Fibroblast of lung (primary cell): ENCODE measurements at regions not wholly inside any gene's neighbourhood (a gene's known extent, or its start where the extent isn't known, plus 50 kb on each side); places are given as distances from the start of the nearest gene placed in this dataset.

ENCODE experiments used
- DNase-seq, 2 donors: peaks; one replicate each; pipeline versions ENCODE4 v3.0.0 to v3.0.0-alpha.2; 2010; ENCODE audit warnings: low read depth in 2 of 2
- H2AFZ ChIP-seq: 2 replicates; pipeline ENCODE4 v1.5.1; 2012; ENCODE audit warnings: low read length, control low read depth, inconsistent platforms
- H3K27ac ChIP-seq: 2 replicates; pipeline ENCODE4 v1.5.1; 2011; ENCODE audit warnings: low read length, control low read depth; ENCODE audit not compliant: insufficient read depth
- H3K27me3 ChIP-seq: 2 replicates; pipeline ENCODE4 v1.5.1; 2011; ENCODE audit warnings: mild to moderate bottlenecking, low read length; ENCODE audit not compliant: control insufficient read depth, insufficient read depth
- H3K36me3 ChIP-seq: 2 replicates; pipeline ENCODE4 v1.5.1; 2011; ENCODE audit warnings: low read length; ENCODE audit not compliant: control insufficient read depth, insufficient read depth
- H3K4me1 ChIP-seq: 2 replicates; pipeline ENCODE4 v1.5.1; 2011; ENCODE audit warnings: low read length; ENCODE audit not compliant: control insufficient read depth, insufficient read depth; ENCODE audit errors: extremely low read depth
- H3K4me2 ChIP-seq: 2 replicates; pipeline ENCODE4 v1.5.1; 2011; ENCODE audit warnings: low read length, control low read depth; ENCODE audit not compliant: insufficient read depth; ENCODE audit errors: extremely low read depth
- H3K4me3 ChIP-seq, 4 experiments: fragments of 200-600 bp in 1 of 4; sonication (generic) in 1 of 4; replicated peaks in 1 of 4; 2 replicates each; pipeline ENCODE4 v1.5.1; 2011 to 2016; ENCODE audit warnings: low read length in 4 of 4, low read depth in 3 of 4, mild to moderate bottlenecking in 3 of 4, control low read depth in 2 of 4, inconsistent platforms in 1 of 4, mixed read lengths in 1 of 4; ENCODE audit not compliant: insufficient read depth in 1 of 4; ENCODE audit errors: control extremely low read depth in 1 of 4
- H3K79me2 ChIP-seq: 2 replicates; pipeline ENCODE4 v1.5.1; 2012; ENCODE audit warnings: mild to moderate bottlenecking, low read length, inconsistent platforms; ENCODE audit not compliant: control insufficient read depth, insufficient read depth
- H3K9ac ChIP-seq: 2 replicates; pipeline ENCODE4 v1.5.1; 2011; ENCODE audit warnings: mild to moderate bottlenecking, low read length, control low read depth; ENCODE audit not compliant: insufficient read depth
- H3K9me3 ChIP-seq: 2 replicates; pipeline ENCODE4 v1.5.1; 2012; ENCODE audit warnings: low read depth, low read length; ENCODE audit not compliant: control insufficient read depth, insufficient read depth
- H4K20me1 ChIP-seq: 2 replicates; pipeline ENCODE4 v1.5.1; 2011; ENCODE audit warnings: low read length; ENCODE audit not compliant: control insufficient read depth, insufficient read depth; ENCODE audit errors: extremely low read depth
- EZH2 ChIP-seq: IDR thresholded peaks from 2 replicates; pipeline ENCODE4 v1.5.1; 2012; ENCODE audit warnings: low read length, control low read depth, mild to moderate bottlenecking; ENCODE audit errors: missing control alignments
- TF ChIP-seq, protein P1 (sequence below), 2 donors: IDR thresholded peaks in 1 of 2; conservative IDR thresholded peaks in 1 of 2; 1 replicate in 1 of 2; 2 replicates in 1 of 2; pipeline ENCODE4 v1.5.1; 2011 to 2012; ENCODE audit warnings: low read length in 2 of 2, control low read depth in 1 of 2, inconsistent platforms in 1 of 2, low read depth in 1 of 2, mild to moderate bottlenecking in 1 of 2

DNA sequence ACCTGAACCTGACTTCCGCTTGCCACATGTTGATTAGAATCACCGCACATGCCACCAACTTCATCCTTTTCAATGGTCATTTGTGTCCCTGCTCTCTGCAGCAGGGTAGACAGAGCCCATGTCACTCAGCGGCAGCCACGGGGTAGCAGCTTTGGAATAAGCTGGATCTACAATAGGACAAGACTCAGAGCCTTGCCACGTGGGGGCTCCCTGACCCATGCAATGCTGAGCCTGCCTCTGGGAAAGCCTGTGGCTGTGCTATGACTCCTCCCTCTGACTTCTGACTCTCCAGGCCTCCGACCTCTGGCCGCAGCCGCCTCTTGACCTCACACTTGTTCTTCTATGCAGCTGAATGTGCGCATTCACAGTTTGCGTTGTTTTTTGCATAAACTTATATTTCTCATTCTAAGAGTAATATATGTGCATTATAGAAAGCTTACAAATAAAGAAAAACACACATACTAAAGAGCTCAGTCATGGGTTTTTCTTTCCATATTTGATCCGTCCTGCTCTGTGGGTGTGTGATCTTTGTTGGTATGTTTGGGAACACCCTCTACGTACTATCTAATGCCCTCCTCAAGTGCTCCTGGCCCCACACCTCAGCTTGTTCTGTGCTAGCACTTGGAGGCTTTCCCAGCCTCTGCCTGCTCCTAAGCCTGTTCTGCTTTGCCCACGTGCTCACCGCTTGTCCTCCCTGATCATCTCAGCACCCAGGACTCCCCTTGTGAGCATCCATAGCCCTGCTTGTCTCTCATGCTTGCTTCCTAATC is 198.0 kb upstream of the MKI67 start:
- Histone ChIP-seq H3K9ac (no peak overlapping the region), H3K4me2 (no peak overlapping the region), H3K4me1 (no peaks in the 10 kb centered on the region), H3K27me3 (no peaks in the 10 kb centered on the region), H4K20me1 (no peaks in the 10 kb centered on the region), H3K4me3 (no peak overlapping the region), H3K27ac (no peak overlapping the region), H3K9me3 (no peaks in the 10 kb centered on the region), H3K79me2 (no peaks in the 10 kb centered on the region), H3K36me3 (no peaks in the 10 kb centered on the region), H2AFZ (no peak overlapping the region)
- no peak for TF ChIP-seq EZH2
- TF ChIP-seq, protein P1, sequence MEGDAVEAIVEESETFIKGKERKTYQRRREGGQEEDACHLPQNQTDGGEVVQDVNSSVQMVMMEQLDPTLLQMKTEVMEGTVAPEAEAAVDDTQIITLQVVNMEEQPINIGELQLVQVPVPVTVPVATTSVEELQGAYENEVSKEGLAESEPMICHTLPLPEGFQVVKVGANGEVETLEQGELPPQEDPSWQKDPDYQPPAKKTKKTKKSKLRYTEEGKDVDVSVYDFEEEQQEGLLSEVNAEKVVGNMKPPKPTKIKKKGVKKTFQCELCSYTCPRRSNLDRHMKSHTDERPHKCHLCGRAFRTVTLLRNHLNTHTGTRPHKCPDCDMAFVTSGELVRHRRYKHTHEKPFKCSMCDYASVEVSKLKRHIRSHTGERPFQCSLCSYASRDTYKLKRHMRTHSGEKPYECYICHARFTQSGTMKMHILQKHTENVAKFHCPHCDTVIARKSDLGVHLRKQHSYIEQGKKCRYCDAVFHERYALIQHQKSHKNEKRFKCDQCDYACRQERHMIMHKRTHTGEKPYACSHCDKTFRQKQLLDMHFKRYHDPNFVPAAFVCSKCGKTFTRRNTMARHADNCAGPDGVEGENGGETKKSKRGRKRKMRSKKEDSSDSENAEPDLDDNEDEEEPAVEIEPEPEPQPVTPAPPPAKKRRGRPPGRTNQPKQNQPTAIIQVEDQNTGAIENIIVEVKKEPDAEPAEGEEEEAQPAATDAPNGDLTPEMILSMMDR (conservative IDR thresholded peaks at IDR 0.05 in 1 of 2, IDR thresholded peaks at IDR 0.05 in 1 of 2; ENCODE audit: low read depth in 1 of 2, low read length in 2 of 2): no peak
- DNase-seq: no peak

DNA sequence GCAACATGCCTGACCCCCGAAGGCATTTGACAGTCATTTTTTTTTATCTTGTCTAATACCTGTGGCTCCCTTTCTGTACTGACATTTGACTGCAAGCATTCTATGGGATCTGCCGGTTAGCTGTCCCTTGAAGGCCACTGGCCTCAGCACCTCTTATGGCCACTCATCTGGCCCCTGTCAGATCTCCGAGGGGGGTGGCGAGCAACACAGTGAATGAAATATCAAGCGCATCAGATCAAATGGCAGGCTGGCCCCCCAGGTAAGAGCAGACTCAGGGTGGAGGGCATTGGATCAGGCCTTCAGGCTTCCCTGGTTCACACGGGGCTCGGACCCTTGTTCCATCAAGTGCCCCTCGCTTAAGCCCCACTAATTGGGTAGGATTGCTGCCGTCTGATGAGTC is 199.6 kb upstream of the MKI67 start:
- Histone ChIP-seq H4K20me1 (no peaks in the 10 kb centered on the region), H2AFZ (no peak overlapping the region), H3K9me3 (no peaks in the 10 kb centered on the region), H3K4me1 (no peaks in the 10 kb centered on the region), H3K27ac (no peak overlapping the region), H3K27me3 (no peaks in the 10 kb centered on the region), H3K4me3 (no peak overlapping the region), H3K79me2 (no peaks in the 10 kb centered on the region), H3K9ac (no peak overlapping the region), H3K4me2 (no peak overlapping the region), H3K36me3 (no peaks in the 10 kb centered on the region)
- DNase-seq: no peak
- TF ChIP-seq, protein P1 (conservative IDR thresholded peaks at IDR 0.05 in 1 of 2, IDR thresholded peaks at IDR 0.05 in 1 of 2; ENCODE audit: low read depth in 1 of 2, low read length in 2 of 2): no peak
- TF ChIP-seq EZH2: no peak

DNA sequence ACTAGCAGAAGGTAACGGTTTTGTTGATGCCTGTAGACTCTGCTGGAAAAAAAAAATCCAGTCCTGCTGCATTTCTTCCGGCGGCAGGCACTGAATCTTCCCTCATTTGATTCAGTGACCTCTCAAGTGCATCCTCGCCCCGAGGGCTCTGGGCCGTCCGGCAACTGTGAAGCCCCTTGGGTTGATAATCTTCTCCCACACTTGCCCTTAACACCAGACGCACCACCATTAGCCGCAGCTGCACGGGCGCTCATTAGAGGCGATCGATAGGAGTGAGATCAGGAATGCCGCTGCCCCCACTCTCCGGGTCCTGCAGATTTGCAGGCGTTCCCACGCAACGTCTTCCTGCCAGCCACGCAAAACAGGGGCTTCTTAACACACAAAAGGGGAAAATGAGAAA is 200.0 kb upstream of the MKI67 start:
- TF ChIP-seq EZH2: no peak
- TF ChIP-seq, protein P1 (conservative IDR thresholded peaks at IDR 0.05 in 1 of 2, IDR thresholded peaks at IDR 0.05 in 1 of 2; ENCODE audit: low read depth in 1 of 2, low read length in 2 of 2): no peak
- Histone ChIP-seq H3K36me3 (no peaks in the 10 kb centered on the region), H3K9me3 (no peaks in the 10 kb centered on the region), H4K20me1 (no peaks in the 10 kb centered on the region), H3K4me2 (no peak overlapping the region), H3K79me2 (no peaks in the 10 kb centered on the region), H3K27me3 (no peaks in the 10 kb centered on the region), H3K9ac (no peak overlapping the region), H2AFZ (no peak overlapping the region), H3K4me3 (no peak overlapping the region), H3K27ac (no peak overlapping the region), H3K4me1 (no peaks in the 10 kb centered on the region)
- no peak for DNase-seq
